ENCODE measurements at regions not wholly inside any gene's neighbourhood (a gene's known extent, or its start where the extent isn't known, plus 50 kb on each side); places are given as distances from the start of the nearest gene placed in this dataset.

- no peak for TF ChIP-seq RERE (CRISPR knock-in tag; IDR thresholded peaks at IDR 0.05; ENCODE audit: borderline replicate concordance)
- no peak for TF ChIP-seq ZNF830 (CRISPR knock-in tag; IDR thresholded peaks at IDR 0.05)
- no peak for TF ChIP-seq NELFE (IDR thresholded peaks at IDR 0.05; ENCODE audit: insufficient read depth, insufficient read length)
- TF ChIP-seq, protein P1, sequence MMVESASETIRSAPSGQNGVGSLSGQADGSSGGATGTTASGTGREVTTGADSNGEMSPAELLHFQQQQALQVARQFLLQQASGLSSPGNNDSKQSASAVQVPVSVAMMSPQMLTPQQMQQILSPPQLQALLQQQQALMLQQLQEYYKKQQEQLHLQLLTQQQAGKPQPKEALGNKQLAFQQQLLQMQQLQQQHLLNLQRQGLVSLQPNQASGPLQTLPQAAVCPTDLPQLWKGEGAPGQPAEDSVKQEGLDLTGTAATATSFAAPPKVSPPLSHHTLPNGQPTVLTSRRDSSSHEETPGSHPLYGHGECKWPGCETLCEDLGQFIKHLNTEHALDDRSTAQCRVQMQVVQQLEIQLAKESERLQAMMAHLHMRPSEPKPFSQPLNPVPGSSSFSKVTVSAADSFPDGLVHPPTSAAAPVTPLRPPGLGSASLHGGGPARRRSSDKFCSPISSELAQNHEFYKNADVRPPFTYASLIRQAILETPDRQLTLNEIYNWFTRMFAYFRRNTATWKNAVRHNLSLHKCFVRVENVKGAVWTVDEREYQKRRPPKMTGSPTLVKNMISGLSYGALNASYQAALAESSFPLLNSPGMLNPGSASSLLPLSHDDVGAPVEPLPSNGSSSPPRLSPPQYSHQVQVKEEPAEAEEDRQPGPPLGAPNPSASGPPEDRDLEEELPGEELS (CRISPR knock-in tag; IDR thresholded peaks at IDR 0.05; ENCODE audit: borderline replicate concordance) = no peak
- TF ChIP-seq RFX7 (CRISPR knock-in tag; IDR thresholded peaks at IDR 0.05) = no peak
- TF ChIP-seq BRF2 (IDR thresholded peaks at IDR 0.05; ENCODE audit: borderline replicate concordance, insufficient read depth, insufficient read length) = no peak
- no peak for TF ChIP-seq ZNF311 (CRISPR knock-in tag; IDR thresholded peaks at IDR 0.05)
- no peak for TF ChIP-seq OTX1 (CRISPR knock-in tag; IDR thresholded peaks at IDR 0.05)
- no peak for TF ChIP-seq ZNF146 (CRISPR knock-in tag; IDR thresholded peaks at IDR 0.05; ENCODE audit: unreplicated experiment)
- no peak for TF ChIP-seq RBM14 (IDR thresholded peaks at IDR 0.05; ENCODE audit: borderline replicate concordance, insufficient read depth, low read depth, low read length)
- no peak for TF ChIP-seq ZSCAN32 (CRISPR knock-in tag; IDR thresholded peaks at IDR 0.05)
- TF ChIP-seq JUND (IDR thresholded peaks at IDR 0.05; ENCODE audit: borderline replicate concordance, low read depth, low read length) = no peak
- TF ChIP-seq JUND (tag; IDR thresholded peaks at IDR 0.05; ENCODE audit: borderline replicate concordance, low read depth, low read length) = no peak
- TF ChIP-seq SREBF2 (CRISPR knock-in tag; IDR thresholded peaks at IDR 0.05) = no peak
- no peak for TF ChIP-seq CEBPB (tag; IDR thresholded peaks at IDR 0.05)
- TF ChIP-seq KDM2B (CRISPR knock-in tag; IDR thresholded peaks at IDR 0.05) = no peak
- no peak for TF ChIP-seq FOXJ2 (tag; IDR thresholded peaks at IDR 0.05)
- peak; percentile 61 for TF ChIP-seq ETV1 (tag; conservative IDR thresholded peaks at IDR 0.05; ENCODE audit: low read depth)
- no peak for TF ChIP-seq ARNT (IDR thresholded peaks at IDR 0.05)
- no peak for TF ChIP-seq PHF8 (IDR thresholded peaks at IDR 0.05; ENCODE audit: borderline replicate concordance, low read length)
These were observed 282.5 kb upstream of the TLE3 start (continued) for GRCh38 chr15:70379938-70380883.
